Vagina (tissue), 2 donors: ENCODE measurements at regions not wholly inside any gene's neighbourhood (a gene's known extent, or its start where the extent isn't known, plus 50 kb on each side); places are given as distances from the start of the nearest gene placed in this dataset.

Experiments used
- POLR2A ChIP-seq, 2 donors: fragments of 450-650 bp; IDR thresholded peaks; one replicate each; pipeline ENCODE4 v1.6.1; 2017; ENCODE audit warnings: antibody characterized with exemption in 2 of 2, mild to moderate bottlenecking in 2 of 2, moderate library complexity in 2 of 2
- POLR2AphosphoS5 ChIP-seq, 2 donors: sonication (generic); formaldehyde crosslinking; IDR thresholded peaks; one replicate each; pipeline ENCODE4 v1.9.0; 2017; ENCODE audit warnings: antibody characterized with exemption in 2 of 2, mild to moderate bottlenecking in 2 of 2, low read depth in 1 of 2; ENCODE audit not compliant: insufficient read depth in 1 of 2

- TF ChIP-seq POLR2AphosphoS5 (IDR thresholded peaks at IDR 0.05; ENCODE audit: insufficient read depth in 1 of 2, low read depth in 1 of 2) (no peak), POLR2A (IDR thresholded peaks at IDR 0.05) (no peak)
These were observed 459.9 kb upstream of the ZNF462 start for GRCh38 chr9:106403081-106403480.
